T-helper 2 cell (primary cell): ENCODE measurements at regions not wholly inside any gene's neighbourhood (a gene's known extent, or its start where the extent isn't known, plus 50 kb on each side); places are given as distances from the start of the nearest gene placed in this dataset.

Experiments used
- DNase-seq, 5 experiments: peaks; one replicate each; pipeline versions ENCODE4 v3.0.0 to v3.0.0-alpha.2; 2012 to 2022

DNA sequence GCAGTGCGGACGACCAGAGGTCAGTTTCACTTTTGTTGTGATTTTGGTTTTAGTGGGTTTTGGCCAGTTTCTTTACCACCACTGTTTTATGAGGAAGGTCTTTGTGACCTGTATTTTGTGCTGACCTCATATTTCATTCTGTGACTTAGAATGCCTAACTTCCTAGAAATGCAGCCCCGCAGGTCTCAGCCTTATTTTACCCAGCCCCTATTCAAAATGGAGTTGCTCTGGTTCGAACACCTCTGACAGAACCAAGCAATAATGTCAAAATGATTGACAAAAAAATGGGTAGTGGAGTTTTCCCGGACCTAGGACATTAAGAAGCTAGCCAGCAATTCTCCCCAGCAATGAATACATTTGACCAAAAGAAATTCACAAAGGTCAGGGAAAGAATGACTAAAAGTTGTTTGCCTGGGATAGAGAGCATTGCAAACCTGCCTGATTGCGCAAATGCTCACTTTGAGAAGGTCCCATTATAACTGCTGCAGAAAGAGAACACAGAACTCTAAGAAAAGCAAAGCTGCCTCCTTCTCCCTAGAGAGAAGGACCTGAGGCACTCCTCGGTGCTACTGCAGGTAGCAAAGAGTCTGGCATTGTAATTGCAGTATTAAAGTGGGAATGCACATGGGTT, 288.8 kb downstream of the ADGB start:
- no peak for DNase-seq

DNA sequence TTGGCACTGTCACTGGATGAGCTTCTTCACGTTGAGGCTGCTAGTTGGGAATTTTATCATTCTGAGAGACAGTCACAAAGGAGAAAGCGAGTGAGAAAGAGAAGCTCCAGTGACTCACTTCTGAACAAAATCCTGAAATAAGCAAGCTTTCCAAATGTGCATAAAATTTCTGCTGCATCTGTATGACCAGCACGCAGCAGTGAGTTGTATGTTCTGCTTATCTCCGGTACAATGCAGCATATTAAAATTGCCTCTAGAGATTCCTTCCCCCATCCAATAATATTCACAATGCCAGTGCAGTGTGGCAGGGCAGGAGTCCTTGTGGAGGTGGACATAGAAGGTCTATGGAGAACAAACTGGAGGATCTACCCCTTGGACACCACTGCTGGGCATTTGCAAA, 290.5 kb downstream of the ADGB start:
- no peak for DNase-seq

DNA sequence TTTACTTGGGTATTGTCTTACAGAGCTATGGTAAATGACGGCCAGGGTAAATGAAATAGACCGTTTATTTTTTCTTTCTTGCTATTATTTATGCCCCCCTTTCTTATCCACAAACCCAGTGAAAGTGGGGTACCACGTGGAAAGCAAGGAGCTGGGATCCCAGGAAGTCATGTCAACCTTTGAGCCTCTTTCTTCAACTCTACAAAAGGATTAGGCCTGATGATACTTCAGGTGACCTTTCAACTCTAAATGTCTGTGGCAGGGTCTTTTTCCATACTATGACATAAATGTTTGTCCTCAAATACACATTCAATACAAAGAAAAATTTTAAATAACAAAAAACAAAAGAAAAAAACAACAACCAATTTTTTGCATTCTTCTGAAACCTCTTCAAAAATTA, 291.4 kb downstream of the ADGB start:
- DNase-seq = no peak

DNA sequence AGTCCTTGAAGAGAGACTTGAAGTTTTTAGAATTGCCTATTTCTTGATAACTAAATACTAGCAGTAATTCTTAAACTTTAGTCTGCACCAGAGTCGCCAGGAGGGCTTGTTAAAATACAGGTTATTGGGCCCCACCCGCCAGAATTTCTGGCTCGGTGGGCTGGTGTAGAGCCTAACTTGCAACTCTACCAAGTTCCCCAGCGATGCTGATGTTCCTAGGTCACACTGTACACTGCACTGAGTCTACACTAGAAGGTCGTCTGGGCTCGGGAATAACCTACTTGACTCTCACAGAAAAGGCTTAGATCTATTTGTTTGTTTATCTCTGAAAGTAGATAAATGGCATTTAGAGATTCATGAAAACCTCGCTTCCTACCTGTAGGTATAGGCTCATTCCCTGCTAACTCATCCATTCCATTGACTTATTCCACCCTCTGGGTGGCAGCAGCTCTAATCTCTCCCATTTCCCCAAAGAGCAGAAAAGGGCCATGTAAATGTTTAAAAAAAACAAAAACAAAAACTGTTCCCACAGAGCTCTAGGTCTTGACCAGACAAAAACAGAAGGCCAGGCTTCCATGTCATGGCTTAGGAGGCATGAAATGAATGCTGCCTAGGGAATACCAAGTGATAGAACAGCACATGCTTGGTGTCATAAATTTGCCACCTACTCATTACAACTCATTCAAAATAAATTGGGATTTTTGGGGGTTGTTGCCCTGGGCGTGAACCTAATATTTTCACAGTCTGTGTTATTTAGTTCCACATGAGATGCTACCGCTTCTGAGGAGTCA, 292.1 kb downstream of the ADGB start:
- no peak for DNase-seq

DNA sequence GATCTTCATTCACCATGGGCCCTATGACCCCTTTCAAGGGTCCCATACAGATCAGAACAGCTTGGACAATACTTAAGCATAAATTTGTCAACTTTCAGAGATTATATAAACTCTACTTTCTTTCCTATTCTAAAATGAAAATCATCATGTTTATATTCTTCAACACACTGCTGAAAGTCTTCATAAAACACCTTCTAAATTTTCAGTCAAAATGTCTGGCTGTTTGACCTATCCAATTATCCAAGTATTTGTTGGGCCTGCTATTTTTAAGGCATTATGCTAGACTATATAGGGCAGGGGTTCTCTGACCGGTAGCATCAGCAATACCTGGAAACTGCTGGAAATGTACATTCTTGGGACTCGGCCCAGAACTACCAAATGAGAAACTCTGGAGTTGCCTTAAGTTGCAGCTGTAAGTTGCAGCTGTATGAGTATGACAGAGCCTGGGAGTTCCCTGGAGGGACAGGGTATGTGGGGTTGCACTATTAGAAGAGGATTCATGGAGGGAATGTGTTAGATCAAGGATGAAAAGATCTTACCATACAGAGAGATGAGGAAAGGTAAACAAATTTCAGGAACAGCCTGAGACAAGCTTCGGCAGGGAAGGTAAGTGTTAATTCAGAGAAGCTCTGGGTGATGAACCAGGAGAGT, 293.0 kb downstream of the ADGB start:
- DNase-seq = no peak

DNA sequence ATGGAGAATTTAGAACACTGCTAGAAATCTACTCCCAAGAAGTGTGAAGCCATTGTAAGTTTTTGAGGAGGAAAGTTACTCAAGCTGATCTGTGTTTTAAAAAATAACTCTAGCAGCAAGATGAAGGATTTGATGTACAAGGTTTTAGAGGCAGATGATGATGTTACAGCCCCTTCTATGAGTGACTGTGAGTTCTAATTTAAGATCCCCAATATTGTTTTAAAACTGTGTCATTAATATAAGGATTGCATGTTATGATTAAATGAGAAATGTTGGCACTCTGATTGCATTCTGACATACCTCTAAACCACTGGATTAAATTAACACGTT, 293.5 kb downstream of the ADGB start:
- no peak for DNase-seq

DNA sequence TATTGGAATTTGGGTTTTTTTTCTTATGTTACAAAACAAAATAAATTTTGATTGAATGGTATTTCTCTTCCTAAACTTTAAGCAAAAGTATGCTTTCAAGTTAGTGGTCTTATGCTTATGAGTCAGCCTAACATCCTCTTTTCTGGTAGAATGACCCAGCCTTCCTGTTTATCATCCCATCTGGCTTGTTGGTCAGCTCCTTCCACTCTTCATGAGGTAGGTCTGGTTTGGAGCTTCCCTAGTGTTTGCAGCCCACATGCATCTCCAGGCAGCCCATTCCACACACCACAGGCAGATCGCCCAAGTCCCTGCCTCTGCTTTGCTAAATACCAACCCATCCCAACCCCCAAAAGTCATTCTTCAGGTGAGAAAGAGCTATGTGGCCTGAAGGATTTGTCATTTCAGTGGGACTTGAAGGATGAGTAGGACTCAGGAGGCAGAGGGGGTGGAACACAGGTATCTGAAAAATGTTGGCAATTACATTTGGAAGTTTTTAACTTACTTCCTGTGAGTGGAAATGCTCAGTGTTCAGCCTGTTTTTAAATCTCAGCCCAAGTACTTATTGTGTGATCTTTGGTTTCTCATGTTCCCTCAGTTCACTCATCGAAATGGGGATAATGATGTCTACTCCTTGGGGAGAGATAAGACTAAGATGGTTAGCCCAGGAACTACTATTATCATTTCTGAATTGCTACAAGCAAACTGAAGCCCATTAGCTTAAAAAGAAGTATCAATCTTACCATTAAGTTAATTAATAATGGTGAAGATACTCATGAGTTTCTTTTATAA, 294.0 kb downstream of the ADGB start:
- no peak for DNase-seq

DNA sequence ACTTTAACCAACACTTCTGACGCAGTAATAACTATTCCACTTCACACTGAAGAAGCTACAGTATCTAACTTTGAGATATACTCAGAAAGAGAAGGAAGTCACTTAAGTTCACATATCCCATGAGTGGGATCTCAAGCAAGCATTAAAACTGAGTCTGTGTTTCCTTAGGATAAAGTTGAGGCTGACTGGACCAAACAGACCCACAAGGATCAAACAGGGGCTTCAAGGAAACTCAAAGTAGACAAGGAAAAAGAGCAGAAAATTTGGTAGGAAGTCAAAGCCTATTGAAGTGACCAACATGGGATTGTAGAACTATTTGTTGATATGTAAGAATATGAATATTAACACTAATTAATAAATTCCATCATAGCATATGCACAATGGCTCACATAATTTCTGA, 294.9 kb downstream of the ADGB start:
- no peak for DNase-seq

DNA sequence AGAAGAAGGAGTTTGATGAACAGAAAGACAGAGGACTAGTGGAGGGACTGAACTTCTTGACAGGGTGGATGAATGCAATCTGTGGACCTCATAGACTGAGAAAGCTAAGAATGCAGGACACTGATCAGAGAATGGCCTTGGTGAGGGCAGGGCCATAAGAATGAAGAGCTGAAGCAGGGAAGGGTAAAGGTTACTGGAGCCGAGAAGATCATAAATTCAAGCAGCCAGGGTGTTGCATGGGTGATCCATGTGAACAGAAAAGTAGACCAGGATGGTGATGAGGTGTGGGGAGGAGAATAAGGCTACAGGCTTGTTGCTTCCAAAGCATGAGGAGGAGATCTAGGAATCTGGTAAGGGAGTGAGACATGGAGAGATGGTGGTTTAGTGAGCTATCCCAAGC, 295.9 kb downstream of the ADGB start:
- no peak for DNase-seq

DNA sequence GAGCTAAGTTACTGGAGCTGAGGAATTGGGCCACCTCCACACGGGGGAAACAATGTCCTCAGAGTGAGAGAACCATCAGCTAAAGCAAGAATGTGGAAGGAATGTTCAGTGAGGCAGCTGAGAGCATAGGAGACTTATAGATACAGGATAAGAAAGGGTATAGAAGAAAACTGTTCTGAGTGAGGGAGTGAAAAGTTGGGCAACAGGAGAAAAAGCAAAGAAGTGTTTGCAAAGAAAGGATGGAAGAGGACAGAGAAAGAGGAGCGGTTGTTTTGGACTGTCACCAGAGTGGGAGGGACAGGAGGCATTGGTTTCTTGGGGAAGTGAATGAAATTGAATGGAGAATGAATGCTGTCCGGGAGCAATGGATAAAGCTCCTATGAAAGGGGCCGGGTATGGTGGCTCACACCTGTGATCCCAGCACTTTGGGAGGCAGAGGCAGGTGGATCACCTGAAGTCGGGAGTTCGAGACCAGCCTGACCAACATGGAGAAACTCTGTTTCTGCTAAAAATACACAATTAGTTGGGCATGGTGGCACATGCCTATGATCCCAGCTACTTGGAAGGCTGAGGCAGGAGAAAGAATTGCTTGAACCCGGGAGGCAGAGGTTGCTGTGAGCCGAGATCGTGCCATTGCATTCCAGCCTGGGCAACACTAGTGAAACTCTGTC, 296.5 kb downstream of the ADGB start:
- DNase-seq = no peak

DNA sequence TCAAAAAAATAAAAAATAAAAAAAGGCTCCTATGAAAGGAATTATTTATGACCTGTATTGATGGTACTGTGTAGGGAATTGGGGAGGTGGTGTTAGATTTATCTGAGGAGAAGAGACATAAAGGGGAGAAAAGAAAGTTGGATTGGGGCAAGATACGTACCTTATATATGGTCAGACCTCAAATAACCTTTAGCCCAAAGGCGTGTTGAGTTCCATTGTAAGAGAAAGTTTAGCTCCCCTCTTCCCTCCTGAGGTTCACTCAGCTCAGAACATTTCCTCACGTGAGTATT, 296.9 kb downstream of the ADGB start:
- no peak for DNase-seq

DNA sequence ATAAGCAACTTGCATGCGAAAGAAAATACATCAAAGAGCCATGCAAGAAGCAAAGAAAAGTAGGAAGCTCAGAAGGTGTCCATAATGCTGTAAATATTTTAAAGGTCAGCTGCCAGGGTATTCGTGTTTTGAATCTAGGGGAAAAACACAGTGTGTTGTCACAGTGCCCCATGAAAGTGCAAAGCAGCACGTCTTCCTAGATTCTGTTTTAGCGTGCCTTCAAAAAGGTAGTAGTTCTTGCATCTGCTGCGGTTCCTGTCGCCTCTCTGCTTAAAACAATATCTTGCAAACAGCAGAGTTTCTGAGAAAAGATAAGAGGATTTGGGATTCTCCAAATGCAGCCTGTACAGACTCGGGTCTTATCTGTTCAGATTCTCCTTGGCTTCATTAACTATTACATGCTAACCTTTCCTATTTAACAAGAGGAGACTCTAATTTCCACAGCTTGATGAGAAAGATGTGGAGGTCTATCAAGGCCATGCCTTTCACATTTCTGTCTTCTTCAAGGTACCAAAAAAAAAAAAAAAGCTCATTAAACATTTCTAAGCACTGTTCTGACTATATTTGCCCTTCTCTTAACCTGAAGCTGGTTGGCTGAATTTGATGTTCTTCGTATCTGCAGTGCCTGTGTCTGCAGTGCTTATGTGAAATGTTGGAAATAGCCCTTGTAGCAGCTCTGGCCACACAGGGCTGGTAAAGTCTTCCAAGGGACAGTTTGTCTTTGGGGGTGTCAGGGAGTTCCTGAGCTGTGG, 297.5 kb downstream of the ADGB start:
- no peak for DNase-seq

DNA sequence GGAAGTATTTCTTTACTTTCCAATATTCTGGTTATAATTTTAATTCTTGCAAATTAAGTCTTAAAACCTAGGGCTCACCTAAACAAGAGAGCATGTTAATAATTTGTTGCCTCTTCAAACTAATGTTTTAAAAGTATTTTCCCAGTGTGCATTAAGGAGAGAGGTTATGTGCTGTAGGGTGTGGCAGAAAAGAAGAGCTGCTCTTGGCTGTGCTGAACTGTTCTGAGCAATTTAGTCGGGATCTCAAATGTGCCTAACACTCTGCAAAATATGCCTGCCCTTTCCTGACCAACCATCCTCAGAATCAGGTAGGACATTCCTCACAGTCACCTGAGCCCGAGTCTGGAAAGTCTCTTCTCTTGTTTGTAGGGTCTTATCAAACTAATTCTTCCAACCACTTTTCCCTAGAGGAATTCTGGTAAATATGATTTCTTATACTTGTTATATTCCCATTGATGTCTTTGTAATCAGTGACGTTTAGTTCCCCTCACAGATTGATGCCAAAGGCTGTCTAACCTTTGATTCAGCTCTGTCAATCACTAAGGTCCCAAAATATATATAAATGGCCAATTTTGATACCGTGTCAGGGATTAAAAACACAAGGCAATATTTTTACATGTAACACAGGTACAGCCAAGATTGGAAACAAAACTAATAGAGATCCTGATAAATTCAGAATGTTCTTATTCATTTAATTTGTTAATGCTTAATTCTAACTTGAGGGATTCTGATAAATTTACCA, 298.4 kb downstream of the ADGB start:
- no peak for DNase-seq

DNA sequence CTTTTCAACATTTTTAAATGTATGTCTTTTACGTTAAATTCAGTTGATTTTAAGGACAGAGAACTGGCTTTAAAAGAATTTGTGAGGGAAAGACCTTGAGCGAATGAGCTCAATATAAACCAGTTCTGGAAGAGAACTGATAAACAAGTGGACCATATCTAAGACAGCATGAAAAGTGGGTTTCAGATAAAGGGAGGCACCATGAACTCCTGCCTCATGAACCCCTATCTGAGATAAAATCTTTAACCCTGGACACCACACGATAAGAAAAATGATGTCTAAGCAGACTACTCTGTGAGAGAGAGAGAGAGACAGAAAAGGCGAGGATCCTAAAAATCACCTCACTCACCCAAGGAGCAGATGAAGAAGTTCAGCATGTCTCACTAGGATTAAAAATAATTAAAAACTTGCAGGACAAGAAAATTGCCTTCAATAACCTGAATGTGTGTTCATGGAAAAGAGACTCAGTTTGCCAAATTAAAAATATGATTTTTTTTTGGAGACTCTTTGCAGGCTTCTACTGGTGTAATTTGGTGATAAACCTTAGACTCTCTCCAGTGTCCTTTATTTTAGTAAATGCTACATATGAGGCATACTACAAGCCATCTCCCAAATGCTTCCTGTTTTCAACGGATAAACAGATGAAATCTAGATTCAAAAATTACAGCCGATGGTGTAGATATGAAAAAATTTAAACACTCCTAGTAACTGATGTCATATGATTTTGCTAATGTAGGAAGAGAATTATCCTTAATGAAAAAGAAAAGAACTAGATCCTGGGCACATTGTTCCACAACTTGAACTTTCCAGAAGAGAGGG, 299.5 kb downstream of the ADGB start:
- DNase-seq = no peak

DNA sequence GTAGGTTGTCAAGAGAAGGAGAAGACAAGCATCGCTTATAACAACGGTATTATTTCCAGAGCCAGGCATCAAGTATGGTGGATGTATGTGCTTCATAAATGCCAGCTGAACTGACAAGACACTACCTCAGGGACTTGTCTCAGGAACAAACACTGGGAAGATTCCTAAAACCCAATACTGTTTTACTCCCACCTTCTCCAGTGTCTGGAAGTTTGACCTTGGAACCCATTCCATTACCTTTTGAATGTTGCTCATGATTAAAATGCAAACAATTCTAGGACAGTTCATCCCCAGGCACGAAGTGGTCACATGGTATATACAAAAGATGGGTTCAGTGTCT, 300.1 kb downstream of the ADGB start:
- no peak for DNase-seq

DNA sequence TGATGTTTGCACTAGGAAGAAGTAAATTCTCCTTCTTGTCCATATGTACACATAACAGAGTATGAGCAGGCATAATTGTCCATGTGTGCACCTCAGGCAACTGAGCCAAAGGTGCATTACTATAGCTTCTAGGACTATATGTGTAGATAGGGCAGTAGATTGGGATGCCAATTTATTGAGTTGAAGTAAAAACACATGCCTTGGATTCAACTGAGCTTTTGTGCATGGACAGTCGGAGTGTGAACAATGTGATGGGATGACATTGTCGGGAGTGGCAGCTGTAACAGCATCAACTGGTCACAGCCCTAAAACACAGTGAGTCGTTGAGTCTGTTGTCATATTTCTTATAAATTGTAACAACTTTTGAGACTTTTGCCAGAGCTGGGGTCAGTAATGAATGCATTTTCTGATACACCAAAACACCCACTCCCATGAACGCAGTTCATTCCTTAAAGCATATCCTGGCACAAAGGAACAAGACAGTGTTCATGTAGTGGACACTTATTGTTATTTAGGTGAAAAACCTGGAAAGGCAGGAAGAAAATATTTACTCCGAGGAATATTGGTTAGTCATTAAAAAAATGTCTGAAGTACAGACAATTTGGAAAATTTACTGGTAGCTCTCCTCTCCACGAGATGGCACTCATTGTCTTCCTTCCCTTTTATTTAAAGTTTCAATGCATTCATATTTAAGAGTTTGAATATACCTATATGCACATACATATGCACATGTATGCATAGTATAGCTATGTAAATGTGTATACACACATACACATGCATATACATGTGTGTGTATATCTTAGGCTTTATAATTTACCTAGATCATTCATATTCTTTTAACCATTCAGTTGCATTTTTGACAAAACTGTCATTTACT, 302.0 kb upstream of the STXBP5 start:
- no peak for DNase-seq

DNA sequence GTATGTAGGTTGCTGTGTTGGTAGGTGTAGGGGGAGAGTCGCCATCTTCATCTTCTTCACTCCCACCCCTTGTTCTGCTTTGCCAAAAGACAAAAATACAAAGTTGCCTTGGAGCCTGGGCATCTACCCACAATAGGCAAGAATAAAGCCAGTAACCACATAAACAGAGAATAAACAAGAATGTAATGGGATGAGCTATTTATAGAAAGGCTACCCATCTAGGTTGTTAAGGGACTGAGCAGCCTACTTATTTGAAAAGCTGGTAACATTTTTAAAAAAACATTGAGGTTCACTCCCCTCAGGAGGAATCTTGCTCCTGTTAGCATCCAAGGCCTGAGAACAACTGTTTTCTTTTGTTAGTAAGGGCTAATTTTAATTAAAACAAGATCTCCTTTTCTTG, 301.4 kb upstream of the STXBP5 start:
- no peak for DNase-seq

DNA sequence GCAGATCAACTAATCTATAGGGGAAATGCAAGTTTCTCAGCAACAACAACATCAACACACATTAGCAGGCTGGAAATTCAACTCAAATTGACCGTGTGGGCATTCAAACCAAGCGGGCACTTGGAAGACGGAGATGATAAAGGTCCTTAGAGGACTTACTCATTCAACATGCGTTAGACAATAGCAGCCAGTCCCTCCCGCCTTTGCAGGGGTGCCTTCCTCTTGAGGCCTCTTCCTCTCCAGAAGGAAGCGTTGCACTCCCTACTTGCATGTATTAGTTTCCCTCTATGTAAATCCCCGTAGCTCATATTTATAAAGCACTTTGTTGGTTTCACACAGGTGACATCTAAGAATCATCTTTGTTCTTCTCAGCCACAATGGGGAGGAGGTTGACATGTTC, 300.8 kb upstream of the STXBP5 start:
- DNase-seq = no peak

DNA sequence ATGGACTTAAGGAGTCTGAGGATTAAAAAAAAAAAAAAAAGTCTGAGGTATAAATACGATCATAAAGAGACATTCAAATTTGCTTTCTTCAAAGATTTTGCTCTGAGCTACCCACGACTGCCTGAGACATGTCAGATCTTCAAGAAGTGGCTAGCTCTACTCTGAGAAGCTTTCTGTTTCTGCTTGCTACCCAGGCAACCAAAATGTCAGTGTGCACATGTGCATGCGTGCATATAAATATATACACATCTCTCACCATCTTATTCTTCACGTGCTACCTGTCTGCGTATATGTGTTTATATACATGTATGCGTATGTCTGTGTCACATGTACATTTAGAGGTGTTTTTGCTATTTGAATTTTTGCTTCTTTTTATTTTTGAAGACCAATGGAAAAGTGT, 299.6 kb upstream of the STXBP5 start:
- no peak for DNase-seq

DNA sequence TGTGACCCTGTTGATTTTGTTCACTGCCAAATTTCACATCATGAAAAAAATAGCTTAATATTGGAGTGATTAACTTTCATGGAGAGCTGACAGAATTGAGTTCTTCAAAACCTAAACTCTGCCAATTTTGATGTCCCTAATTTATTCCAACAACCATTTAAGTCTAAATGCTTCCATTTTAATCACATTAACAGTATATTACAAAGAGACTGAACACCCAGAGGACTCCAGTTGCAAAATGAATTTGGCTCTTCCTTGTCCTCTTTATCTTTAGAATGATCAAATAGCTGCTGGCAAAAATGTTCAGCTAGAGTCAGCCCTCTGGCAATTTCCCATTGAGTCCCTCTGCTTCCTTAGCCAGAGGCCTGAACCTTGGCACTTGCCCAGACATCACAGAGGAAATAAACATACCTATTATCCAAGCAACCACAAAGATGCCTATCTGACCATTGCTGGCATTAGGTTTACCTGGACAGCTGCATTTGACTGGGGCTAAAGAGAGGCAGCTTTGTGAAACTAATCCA, 299.0 kb upstream of the STXBP5 start:
- DNase-seq = no peak
